Testis (tissue), 2 donors: ENCODE measurements at regions not wholly inside any gene's neighbourhood (a gene's known extent, or its start where the extent isn't known, plus 50 kb on each side); places are given as distances from the start of the nearest gene placed in this dataset.

Experiments used
- POLR2A ChIP-seq: fragments of 450-650 bp; IDR thresholded peaks from one replicate; pipeline ENCODE4 v1.6.1; 2017; ENCODE audit warnings: antibody characterized with exemption, mild to moderate bottlenecking, moderate library complexity
- TF ChIP-seq, protein P1 (sequence below), 3 experiments: fragments of 450-650 bp in 2 of 3; fragments of 200-600 bp in 1 of 3; sonication (generic) in 1 of 3; IDR thresholded peaks; one replicate each; pipeline ENCODE4 v1.5.1; 2016 to 2019; ENCODE audit warnings: antibody characterized with exemption in 3 of 3, mild to moderate bottlenecking in 2 of 3, moderate library complexity in 1 of 3

DNA sequence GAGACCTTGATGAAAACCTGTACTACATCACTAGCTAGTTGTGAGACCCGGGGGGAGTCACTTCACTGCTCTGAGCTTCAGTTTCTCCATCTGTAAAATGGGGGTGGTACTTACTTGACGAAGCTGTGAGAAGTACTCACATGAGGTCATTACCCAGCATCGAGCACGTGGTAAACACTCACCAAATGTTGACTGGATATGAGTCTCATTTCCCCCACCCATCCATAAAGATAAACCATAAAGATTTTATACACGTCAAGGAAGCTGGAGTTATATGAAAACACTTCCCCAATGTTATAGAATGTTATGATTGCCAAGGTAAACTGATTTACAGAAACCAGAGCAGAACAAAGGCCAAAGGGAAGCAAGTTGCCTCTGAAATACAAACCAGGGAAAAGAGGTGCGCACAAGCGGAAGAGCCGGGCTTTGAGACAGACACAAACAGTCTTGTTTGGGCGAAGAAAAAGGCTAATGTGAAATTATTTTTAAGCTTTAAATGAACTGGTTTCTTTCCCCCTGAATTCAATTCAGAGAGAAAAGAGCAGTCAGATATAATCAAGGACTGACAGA is 536.8 kb downstream of the MED13L start:
- TF ChIP-seq, protein P1, sequence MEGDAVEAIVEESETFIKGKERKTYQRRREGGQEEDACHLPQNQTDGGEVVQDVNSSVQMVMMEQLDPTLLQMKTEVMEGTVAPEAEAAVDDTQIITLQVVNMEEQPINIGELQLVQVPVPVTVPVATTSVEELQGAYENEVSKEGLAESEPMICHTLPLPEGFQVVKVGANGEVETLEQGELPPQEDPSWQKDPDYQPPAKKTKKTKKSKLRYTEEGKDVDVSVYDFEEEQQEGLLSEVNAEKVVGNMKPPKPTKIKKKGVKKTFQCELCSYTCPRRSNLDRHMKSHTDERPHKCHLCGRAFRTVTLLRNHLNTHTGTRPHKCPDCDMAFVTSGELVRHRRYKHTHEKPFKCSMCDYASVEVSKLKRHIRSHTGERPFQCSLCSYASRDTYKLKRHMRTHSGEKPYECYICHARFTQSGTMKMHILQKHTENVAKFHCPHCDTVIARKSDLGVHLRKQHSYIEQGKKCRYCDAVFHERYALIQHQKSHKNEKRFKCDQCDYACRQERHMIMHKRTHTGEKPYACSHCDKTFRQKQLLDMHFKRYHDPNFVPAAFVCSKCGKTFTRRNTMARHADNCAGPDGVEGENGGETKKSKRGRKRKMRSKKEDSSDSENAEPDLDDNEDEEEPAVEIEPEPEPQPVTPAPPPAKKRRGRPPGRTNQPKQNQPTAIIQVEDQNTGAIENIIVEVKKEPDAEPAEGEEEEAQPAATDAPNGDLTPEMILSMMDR (IDR thresholded peaks at IDR 0.05) = no peak
- no peak for TF ChIP-seq POLR2A
